ENCODE measurements at regions not wholly inside any gene's neighbourhood (a gene's known extent, or its start where the extent isn't known, plus 50 kb on each side); places are given as distances from the start of the nearest gene placed in this dataset.

DNA sequence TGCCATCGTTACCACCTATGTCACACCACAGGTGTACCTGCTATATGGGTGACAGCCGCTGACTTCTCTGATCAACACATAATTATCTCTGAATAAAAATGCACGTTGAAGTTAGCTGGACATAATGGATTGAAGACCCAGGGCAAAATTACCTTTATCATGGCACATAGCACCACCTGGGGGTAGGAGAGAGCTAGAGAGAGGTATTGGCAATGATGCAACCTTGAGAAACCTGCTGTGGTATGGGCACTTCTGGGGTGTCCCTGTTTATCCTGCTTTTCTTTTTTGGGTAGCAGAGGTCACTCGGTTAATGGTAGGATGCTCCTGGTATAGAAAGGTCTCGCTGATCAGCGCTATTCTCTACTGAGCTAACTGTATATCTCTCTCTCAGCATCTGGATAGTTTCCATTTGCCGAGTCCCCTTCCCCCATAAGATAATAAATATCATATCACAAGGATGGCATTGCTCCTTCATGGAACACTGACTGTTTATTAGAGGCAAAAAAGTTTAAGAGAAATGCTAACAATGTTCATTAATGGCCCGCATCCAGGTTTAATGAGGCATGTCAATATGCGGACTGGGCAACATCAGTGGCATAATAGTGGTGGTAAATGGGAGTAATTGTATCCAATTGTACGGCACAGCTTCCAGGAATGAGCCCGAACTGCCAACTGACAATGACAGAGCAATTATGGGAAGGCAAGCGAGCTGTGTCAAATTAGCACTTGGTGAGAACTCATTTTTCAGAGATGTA lies 323.1 kb downstream of the TFEC start:
- TF ChIP-seq POLR2A (IDR thresholded peaks at IDR 0.05; ENCODE audit: low read depth, low read length) (no peak), CREM (IDR thresholded peaks at IDR 0.05; ENCODE audit: low read depth) (no peak), BCL11A (IDR thresholded peaks at IDR 0.05; ENCODE audit: low read depth, low read length) (no peak), SIX5 (IDR thresholded peaks at IDR 0.05; ENCODE audit: low read depth, low read length, severe bottlenecking) (no peak), CBX3 (IDR thresholded peaks at IDR 0.05; ENCODE audit: borderline replicate concordance, low read depth) (no peak)
- TF ChIP-seq, protein P1, sequence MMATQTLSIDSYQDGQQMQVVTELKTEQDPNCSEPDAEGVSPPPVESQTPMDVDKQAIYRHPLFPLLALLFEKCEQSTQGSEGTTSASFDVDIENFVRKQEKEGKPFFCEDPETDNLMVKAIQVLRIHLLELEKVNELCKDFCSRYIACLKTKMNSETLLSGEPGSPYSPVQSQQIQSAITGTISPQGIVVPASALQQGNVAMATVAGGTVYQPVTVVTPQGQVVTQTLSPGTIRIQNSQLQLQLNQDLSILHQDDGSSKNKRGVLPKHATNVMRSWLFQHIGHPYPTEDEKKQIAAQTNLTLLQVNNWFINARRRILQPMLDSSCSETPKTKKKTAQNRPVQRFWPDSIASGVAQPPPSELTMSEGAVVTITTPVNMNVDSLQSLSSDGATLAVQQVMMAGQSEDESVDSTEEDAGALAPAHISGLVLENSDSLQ (IDR thresholded peaks at IDR 0.05): no peak
- TF ChIP-seq, protein P2, sequence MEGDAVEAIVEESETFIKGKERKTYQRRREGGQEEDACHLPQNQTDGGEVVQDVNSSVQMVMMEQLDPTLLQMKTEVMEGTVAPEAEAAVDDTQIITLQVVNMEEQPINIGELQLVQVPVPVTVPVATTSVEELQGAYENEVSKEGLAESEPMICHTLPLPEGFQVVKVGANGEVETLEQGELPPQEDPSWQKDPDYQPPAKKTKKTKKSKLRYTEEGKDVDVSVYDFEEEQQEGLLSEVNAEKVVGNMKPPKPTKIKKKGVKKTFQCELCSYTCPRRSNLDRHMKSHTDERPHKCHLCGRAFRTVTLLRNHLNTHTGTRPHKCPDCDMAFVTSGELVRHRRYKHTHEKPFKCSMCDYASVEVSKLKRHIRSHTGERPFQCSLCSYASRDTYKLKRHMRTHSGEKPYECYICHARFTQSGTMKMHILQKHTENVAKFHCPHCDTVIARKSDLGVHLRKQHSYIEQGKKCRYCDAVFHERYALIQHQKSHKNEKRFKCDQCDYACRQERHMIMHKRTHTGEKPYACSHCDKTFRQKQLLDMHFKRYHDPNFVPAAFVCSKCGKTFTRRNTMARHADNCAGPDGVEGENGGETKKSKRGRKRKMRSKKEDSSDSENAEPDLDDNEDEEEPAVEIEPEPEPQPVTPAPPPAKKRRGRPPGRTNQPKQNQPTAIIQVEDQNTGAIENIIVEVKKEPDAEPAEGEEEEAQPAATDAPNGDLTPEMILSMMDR (IDR thresholded peaks at IDR 0.05 in 2 of 3, conservative IDR thresholded peaks at IDR 0.05 in 1 of 3; ENCODE audit: control insufficient read depth in 2 of 3, extremely low read depth in 1 of 3, insufficient read depth in 1 of 3, low read depth in 3 of 3, low read length in 3 of 3): peak in 2 of 3 experiments; percentile 5 to 33; a peak in 3 of 6 replicates
- TF ChIP-seq, protein P3, sequence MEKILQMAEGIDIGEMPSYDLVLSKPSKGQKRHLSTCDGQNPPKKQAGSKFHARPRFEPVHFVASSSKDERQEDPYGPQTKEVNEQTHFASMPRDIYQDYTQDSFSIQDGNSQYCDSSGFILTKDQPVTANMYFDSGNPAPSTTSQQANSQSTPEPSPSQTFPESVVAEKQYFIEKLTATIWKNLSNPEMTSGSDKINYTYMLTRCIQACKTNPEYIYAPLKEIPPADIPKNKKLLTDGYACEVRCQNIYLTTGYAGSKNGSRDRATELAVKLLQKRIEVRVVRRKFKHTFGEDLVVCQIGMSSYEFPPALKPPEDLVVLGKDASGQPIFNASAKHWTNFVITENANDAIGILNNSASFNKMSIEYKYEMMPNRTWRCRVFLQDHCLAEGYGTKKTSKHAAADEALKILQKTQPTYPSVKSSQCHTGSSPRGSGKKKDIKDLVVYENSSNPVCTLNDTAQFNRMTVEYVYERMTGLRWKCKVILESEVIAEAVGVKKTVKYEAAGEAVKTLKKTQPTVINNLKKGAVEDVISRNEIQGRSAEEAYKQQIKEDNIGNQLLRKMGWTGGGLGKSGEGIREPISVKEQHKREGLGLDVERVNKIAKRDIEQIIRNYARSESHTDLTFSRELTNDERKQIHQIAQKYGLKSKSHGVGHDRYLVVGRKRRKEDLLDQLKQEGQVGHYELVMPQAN (conservative IDR thresholded peaks at IDR 0.05): no peak
- TF ChIP-seq, protein P4, sequence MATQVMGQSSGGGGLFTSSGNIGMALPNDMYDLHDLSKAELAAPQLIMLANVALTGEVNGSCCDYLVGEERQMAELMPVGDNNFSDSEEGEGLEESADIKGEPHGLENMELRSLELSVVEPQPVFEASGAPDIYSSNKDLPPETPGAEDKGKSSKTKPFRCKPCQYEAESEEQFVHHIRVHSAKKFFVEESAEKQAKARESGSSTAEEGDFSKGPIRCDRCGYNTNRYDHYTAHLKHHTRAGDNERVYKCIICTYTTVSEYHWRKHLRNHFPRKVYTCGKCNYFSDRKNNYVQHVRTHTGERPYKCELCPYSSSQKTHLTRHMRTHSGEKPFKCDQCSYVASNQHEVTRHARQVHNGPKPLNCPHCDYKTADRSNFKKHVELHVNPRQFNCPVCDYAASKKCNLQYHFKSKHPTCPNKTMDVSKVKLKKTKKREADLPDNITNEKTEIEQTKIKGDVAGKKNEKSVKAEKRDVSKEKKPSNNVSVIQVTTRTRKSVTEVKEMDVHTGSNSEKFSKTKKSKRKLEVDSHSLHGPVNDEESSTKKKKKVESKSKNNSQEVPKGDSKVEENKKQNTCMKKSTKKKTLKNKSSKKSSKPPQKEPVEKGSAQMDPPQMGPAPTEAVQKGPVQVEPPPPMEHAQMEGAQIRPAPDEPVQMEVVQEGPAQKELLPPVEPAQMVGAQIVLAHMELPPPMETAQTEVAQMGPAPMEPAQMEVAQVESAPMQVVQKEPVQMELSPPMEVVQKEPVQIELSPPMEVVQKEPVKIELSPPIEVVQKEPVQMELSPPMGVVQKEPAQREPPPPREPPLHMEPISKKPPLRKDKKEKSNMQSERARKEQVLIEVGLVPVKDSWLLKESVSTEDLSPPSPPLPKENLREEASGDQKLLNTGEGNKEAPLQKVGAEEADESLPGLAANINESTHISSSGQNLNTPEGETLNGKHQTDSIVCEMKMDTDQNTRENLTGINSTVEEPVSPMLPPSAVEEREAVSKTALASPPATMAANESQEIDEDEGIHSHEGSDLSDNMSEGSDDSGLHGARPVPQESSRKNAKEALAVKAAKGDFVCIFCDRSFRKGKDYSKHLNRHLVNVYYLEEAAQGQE (IDR thresholded peaks at IDR 0.05; ENCODE audit: low read depth, low read length): no peak
